WERI-Rb-1 (cell line): ENCODE measurements at regions not wholly inside any gene's neighbourhood (a gene's known extent, or its start where the extent isn't known, plus 50 kb on each side); places are given as distances from the start of the nearest gene placed in this dataset.

ENCODE experiments used
- DNase-seq: peaks from one replicate; pipeline ENCODE4 v3.0.0-alpha.2; 2020
- H3K27ac ChIP-seq: fragments of 250-450 bp; sonication (Bioruptor Pico); 2 replicates; pipeline ENCODE4 v1.5.1; 2020; ENCODE audit warnings: mild to moderate bottlenecking, moderate library complexity
- H3K27me3 ChIP-seq: fragments of 250-450 bp; sonication (Bioruptor Pico); 2 replicates; pipeline ENCODE4 v1.5.1; 2021; ENCODE audit warnings: mild to moderate bottlenecking, low read depth, moderate library complexity; ENCODE audit not compliant: insufficient read depth, severe bottlenecking
- H3K36me3 ChIP-seq: fragments of 250-450 bp; sonication (Bioruptor Pico); 2 replicates; pipeline ENCODE4 v1.5.1; 2020; ENCODE audit warnings: mild to moderate bottlenecking, moderate library complexity
- H3K4me3 ChIP-seq: 2 replicates; pipeline ENCODE4 v1.5.1; 2011; ENCODE audit warnings: low read depth, mild to moderate bottlenecking, control low read depth, low read length
- H3K9me3 ChIP-seq: fragments of 250-450 bp; sonication (Bioruptor Pico); 2 replicates; pipeline ENCODE4 v1.5.1; 2021; ENCODE audit warnings: mild to moderate bottlenecking, moderate library complexity; ENCODE audit not compliant: severe bottlenecking
- CTCF ChIP-seq: IDR thresholded peaks from 2 replicates; pipeline ENCODE4 v1.5.1; 2011; ENCODE audit warnings: low read depth, mild to moderate bottlenecking, control low read depth, inconsistent platforms, low read length

GRCh38 chr7:17528636-17529035 lies 230.2 kb downstream of the AHR start:
- Histone ChIP-seq H3K4me3 (no peak overlapping the region), H3K9me3 (no peaks in the 10 kb centered on the region), H3K27ac (no peak overlapping the region), H3K27me3 (no peaks in the 10 kb centered on the region), H3K36me3 (no peaks in the 10 kb centered on the region)
- no peak for TF ChIP-seq CTCF
- DNase-seq: no peak

- H3K9me3 ChIP-seq: no peaks in the 10 kb centered on the region
- H3K27me3 ChIP-seq: no peaks in the 10 kb centered on the region
- H3K36me3 ChIP-seq: no peaks in the 10 kb centered on the region
- no peak for TF ChIP-seq CTCF
- H3K4me3 ChIP-seq: no peak overlapping the region
- no peak for DNase-seq
- no peak overlapping the region for H3K27ac ChIP-seq
These were observed 231.8 kb downstream of the AHR start for GRCh38 chr7:17530244-17530643.

GRCh38 chr7:17530741-17531421 lies 232.4 kb downstream of the AHR start:
- no peak for DNase-seq
- H3K4me3 ChIP-seq: no peak overlapping the region
- H3K27ac ChIP-seq: no peak overlapping the region
- H3K9me3 ChIP-seq: no peaks in the 10 kb centered on the region
- no peaks in the 10 kb centered on the region for H3K36me3 ChIP-seq
- TF ChIP-seq CTCF: no peak
- H3K27me3 ChIP-seq: no peaks in the 10 kb centered on the region

GRCh38 chr7:17532861-17533404 lies 234.5 kb downstream of the AHR start:
- no peak overlapping the region for H3K27ac ChIP-seq
- DNase-seq: no peak
- no peak for TF ChIP-seq CTCF

GRCh38 chr7:17534348-17534747 lies 235.9 kb downstream of the AHR start:
- DNase-seq: no peak
- H3K4me3 ChIP-seq: no peak overlapping the region
- H3K27me3 ChIP-seq: no peaks in the 10 kb centered on the region
- no peak overlapping the region for H3K27ac ChIP-seq
- no peaks in the 10 kb centered on the region for H3K36me3 ChIP-seq
- H3K9me3 ChIP-seq: no peaks in the 10 kb centered on the region
- no peak for TF ChIP-seq CTCF

More at GRCh38 chr7:17532861-17533404, 234.5 kb downstream of the AHR start:
- Histone ChIP-seq H3K27me3 (no peaks in the 10 kb centered on the region), H3K36me3 (no peaks in the 10 kb centered on the region), H3K9me3 (no peaks in the 10 kb centered on the region), H3K4me3 (no peak overlapping the region)

- Histone ChIP-seq H3K4me3 (no peak overlapping the region), H3K27ac (no peak overlapping the region), H3K36me3 (no peaks in the 10 kb centered on the region), H3K27me3 (no peaks in the 10 kb centered on the region), H3K9me3 (no peaks in the 10 kb centered on the region)
- DNase-seq: no peak
- no peak for TF ChIP-seq CTCF
These were observed 237.3 kb downstream of the AHR start for GRCh38 chr7:17535776-17536175.
